GM12874 (cell line): ENCODE measurements at regions not wholly inside any gene's neighbourhood (a gene's known extent, or its start where the extent isn't known, plus 50 kb on each side); places are given as distances from the start of the nearest gene placed in this dataset.

ENCODE experiments used
- CTCF ChIP-seq: IDR thresholded peaks from 2 replicates; pipeline ENCODE4 v1.5.1; 2011; ENCODE audit warnings: low read depth, mild to moderate bottlenecking, control low read depth, low read length, moderate library complexity; ENCODE audit not compliant: insufficient read depth

GRCh38 chr18:76679259-76679658, 143.1 kb upstream of the ZNF236 start:
- TF ChIP-seq CTCF, result no peak

- TF ChIP-seq CTCF, result no peak
Observed at GRCh38 chr18:76678248-76678647, 144.1 kb upstream of the ZNF236 start.

- no peak for TF ChIP-seq CTCF
Observed at GRCh38 chr18:76674596-76674995, 147.8 kb upstream of the ZNF236 start.

- TF ChIP-seq CTCF, result no peak
Observed at GRCh38 chr18:76673281-76674185, 148.8 kb upstream of the ZNF236 start.

GRCh38 chr18:76672627-76673026, 149.7 kb upstream of the ZNF236 start:
- no peak for TF ChIP-seq CTCF

- TF ChIP-seq CTCF, result no peak
Observed at GRCh38 chr18:76670564-76671288, 151.6 kb upstream of the ZNF236 start.

- no peak for TF ChIP-seq CTCF
Observed at GRCh38 chr18:76668546-76668945, 153.8 kb upstream of the ZNF236 start.
